Stimulated activated CD4-positive, alpha-beta T cell treated with anti-CD3 and anti-CD28 coated beads, Interleukin-1b, Interleukin-23, amount 100 ng/mL, for 48 hours (primary cell): ENCODE measurements at regions not wholly inside any gene's neighbourhood (a gene's known extent, or its start where the extent isn't known, plus 50 kb on each side); places are given as distances from the start of the nearest gene placed in this dataset.

Experiments used
- DNase-seq: peaks from one replicate; pipeline ENCODE4 v3.0.0-alpha.2; 2020

- no peak for DNase-seq
These were observed 77.4 kb upstream of the MAF start for GRCh38 chr16:79677799-79678530.

GRCh38 chr16:79673635-79674034 is 73.1 kb upstream of the MAF start:
- DNase-seq = no peak

- DNase-seq = no peak
These were observed 72.0 kb upstream of the MAF start for GRCh38 chr16:79672524-79672923.

- no peak for DNase-seq
These were observed 68.0 kb upstream of the MAF start for GRCh38 chr16:79668502-79668901.

GRCh38 chr16:79665970-79666369 is 65.4 kb upstream of the MAF start:
- DNase-seq = no peak

GRCh38 chr16:79664407-79664806 is 63.9 kb upstream of the MAF start:
- no peak for DNase-seq

GRCh38 chr16:79662669-79663313 is 62.3 kb upstream of the MAF start:
- DNase-seq = no peak

- no peak for DNase-seq
These were observed 61.6 kb upstream of the MAF start for GRCh38 chr16:79662122-79662521.

GRCh38 chr16:79661578-79661977 is 61.0 kb upstream of the MAF start:
- no peak for DNase-seq

GRCh38 chr16:79659344-79659743 is 58.8 kb upstream of the MAF start:
- no peak for DNase-seq

- DNase-seq = no peak
These were observed 57.9 kb upstream of the MAF start for GRCh38 chr16:79658301-79659033.

- no peak for DNase-seq
These were observed 56.1 kb upstream of the MAF start for GRCh38 chr16:79656553-79657115.

GRCh38 chr16:79653373-79653891 is 52.9 kb upstream of the MAF start:
- no peak for DNase-seq

- DNase-seq = no peak
These were observed 50.8 kb upstream of the MAF start for GRCh38 chr16:79651363-79651762.
